GM21423 (cell line): ENCODE measurements at regions not wholly inside any gene's neighbourhood (a gene's known extent, or its start where the extent isn't known, plus 50 kb on each side); places are given as distances from the start of the nearest gene placed in this dataset.

Experiments
- ATAC-seq: cut with Tn5 transposase; IDR thresholded peaks from one replicate; pipeline ENCODE4 v1.9.1; 2021; ENCODE audit warnings: mild to moderate bottlenecking, moderate library complexity; ENCODE audit not compliant: unreplicated experiment

DNA sequence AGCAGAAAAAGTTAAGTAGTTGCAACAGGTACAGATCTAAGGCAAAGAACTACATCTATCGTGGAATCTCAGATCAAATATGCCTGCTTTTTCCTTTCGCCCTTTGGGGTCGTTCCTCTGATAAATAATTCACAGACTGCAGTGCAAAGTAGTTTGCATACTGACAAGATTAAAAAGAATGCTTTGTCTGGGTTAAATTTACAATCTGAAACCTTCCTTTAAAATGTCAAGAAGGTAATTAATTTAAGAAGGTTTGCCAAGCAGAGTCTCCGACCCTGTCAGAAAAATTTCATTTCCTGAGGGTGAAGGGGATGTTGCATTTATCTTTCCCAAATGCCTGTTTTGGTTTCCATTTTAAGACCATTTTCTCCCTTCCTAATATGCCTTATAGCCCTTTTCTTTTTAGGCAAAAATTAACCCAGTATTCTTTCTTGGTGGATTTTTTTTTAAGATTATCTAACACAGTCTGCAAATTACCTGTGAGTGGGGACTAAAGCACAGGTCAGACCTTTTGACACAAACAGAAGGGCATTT is 406.9 kb downstream of the LRIG3 start:
- no peak for ATAC-seq

GRCh38 chr12:58513852-58514251 is 406.5 kb downstream of the LRIG3 start:
- no peak for ATAC-seq

GRCh38 chr12:58519839-58520238 is 400.5 kb downstream of the LRIG3 start:
- no peak for ATAC-seq

DNA sequence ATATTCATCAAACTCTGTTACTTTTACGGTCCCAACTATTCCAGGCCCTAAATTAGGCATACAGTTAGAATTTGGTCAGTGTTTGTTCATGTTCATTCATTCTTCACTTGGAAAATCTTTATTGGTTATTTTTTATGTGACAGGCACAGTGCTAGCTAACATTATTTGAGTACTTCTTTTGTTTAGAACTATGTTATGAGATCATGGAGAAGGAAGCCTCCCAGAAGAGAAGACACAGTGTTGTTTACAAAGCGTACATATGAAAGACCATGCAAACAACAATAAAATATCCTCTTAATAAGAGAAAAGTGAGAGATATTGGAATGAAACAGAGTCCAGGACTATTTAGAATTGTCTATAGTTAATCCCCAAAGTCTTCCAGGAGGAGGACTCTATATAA is 399.2 kb downstream of the LRIG3 start:
- ATAC-seq, result no peak

GRCh38 chr12:58521796-58522195 is 398.5 kb downstream of the LRIG3 start:
- no peak for ATAC-seq

DNA sequence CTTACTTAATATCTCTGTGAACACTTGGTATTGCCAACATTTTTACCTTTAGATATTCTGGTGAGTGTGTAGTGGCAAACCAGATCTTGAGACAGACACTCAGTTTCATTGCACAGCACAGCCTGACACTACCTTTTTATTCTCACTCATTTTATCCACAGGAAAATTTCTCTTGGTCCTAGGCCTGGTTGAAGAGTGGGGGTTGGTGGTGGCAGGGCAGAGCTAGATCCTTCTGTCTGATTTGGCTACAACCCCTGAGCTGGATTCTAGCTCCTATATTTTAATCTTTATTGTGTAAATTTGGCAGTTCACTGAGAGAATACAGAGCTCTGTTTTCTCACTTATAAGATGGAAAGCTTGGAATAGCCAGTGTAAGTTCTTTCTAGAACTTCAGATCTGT is 396.9 kb downstream of the LRIG3 start:
- ATAC-seq, result no peak

DNA sequence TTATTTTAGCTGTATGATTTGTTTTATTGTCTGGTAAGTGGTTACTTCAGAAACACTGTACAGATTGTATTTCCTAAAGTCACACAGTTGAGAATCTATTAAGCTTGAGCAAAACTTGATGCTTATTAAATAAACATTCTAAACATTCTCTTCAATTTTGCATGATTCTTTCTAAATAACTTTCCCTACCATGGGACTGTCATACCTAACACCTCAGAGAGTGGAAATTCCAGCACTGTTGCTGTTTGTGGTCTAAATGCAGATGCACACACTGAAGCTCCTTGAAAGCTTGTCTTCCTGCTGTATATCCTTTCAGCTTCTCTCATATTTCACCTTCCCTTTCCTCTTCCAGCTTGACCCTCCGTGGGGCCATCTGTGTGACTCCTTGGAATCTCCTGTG is 392.0 kb downstream of the LRIG3 start:
- no peak for ATAC-seq

DNA sequence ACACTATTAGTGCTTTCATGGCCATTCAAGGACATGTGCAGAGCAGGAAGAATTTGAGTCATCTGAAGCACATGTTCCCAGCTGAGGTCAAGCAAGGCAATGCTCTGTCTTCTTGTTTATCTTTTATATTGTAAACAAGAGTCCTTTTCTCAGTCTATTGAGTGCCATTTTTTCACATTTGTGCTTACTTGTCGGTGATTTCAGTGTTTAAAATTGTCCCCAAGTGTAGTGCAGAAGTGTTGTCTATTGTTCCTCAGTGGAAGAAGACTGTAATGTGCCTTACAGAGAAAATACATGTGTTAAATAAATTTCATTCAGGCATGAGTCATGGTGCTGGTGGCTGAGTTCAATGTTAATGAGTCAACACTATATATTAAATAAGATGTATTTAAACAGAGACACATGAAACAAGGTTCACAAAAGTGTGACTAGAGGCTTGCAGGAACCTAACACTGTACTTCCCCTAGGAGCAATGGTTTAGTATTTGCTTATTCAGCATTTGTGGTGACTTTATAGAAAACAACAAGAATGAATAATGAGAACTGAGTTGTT is 391.1 kb downstream of the LRIG3 start:
- no peak for ATAC-seq

DNA sequence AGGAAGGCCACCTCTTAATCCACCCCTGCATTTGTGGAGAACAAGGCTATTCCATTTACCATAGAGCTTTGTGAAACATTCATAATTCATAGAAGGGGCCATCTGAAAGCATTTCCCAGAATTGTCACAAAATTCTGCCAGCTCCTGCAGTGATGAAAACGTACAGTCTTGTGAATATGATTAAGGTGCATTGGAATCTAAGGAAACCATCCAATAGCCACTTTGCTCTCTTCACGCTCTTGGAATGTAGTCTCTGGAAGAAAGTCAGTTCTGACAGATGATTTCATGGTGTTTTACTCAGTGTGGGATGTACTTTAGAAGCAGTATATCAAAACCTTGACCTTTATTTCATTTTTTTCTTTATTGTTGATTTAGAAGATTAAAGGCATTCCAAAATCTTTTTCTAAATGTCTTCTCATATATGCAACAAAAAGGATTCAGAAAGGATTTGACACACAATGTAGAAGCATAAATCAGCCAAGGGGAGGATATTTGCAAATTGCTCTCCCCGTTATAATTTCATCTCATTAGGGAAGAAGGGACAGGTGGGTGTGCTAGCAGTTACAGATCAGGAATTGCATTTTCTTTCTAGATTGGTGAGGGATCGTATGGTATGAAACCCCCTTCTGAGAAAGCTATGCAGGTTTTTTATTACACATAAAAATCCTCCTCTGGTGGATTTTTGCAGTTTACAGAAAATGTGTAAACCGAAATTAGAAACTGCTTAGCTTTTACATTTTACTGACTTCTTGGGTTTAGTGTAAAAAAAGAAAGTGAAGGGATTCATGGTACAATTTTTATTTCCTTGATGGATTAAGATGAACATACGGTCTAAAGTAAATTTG is 390.2 kb downstream of the LRIG3 start:
- ATAC-seq, result no peak

- no peak for ATAC-seq
Observed at GRCh38 chr12:58530742-58531062, 389.6 kb downstream of the LRIG3 start.

DNA sequence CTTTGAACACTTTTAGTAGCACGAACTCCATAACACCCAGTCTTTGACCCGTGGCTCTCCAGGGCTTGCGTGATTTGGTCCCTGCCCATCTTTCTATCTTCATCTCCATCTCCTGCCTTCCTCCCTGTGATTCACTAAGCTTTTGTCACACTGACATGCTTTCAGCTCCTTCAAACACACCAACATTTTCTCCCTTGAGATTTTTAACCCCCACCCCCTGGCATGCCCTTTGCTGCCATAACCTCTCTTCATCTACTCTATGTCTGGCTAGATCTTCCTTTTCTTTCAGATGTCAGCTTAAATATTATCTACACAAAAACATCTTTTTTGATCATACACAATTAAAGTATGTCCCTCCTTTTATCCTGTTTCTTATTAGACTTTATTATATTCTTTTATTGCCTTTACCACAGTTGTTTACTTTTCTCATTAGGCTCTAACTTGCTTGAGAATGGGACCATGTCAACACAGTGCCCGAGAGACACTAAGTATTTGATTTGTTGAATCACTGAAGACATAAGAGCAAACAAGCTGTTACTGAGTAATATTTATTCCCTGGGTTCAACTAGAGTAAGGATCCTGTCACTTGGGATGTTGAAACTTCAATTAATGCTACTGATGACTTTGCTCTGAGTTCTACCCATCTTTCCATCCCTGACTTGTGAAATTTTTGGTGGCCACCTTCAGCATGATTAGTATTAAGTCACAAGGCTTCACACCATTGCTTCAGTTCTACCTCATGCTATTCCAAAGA is 387.3 kb downstream of the LRIG3 start:
- no peak for ATAC-seq

DNA sequence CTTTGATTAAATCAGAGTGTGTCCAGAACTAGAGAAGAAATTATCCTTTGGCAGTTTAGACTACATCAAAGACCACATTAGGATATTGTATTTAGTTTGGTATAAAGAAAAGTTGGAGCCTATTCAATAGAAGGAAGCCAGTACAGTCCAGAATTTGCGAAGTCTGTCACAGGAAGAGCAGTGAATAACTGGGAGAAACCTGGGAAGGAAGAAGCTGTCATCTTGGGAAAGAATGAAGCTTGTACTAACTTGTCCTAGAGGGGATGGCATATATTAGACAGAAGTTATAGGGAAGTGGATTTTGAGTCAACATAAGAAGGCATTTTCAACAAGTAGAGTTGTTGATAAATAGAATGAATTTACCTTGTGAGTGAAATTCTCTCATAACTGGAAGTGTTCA is 386.7 kb downstream of the LRIG3 start:
- ATAC-seq, result no peak

DNA sequence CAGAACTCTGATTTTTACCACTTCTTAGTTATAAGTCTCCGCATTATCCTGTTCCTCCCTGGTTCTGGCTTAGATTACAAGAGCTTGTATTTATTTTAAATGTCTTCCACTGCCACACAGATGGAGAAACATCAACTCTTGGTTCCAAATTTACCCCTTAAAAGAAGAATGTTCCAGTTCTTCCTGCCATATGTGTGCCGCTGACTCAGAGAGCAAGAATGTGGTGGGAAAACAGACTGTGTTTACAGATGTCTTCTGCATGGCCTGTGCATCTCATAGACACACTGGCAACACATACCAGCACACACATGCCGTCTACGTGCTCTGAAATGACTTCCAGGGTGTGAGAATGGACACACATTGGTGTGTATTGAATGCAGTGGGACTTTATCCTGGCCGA is 383.0 kb downstream of the LRIG3 start:
- ATAC-seq, result no peak

DNA sequence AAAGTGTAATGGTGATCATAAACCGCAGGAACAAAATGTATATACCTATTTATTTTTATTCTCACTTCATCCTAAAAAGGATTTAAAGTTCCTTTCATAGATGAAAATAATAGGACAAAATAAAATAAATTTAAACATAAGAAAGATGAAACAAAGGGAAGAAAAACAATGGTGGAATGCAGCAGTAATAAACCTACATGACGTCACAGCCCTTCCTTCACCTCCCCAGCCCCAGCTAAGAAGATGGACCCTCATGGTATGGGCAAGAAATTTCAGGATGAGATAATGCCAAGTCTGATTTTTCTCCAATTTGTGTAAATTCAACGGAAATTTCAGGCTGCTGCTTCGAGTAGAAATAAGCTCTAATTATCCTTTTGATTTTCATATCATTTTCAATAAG is 381.0 kb downstream of the LRIG3 start:
- no peak for ATAC-seq

DNA sequence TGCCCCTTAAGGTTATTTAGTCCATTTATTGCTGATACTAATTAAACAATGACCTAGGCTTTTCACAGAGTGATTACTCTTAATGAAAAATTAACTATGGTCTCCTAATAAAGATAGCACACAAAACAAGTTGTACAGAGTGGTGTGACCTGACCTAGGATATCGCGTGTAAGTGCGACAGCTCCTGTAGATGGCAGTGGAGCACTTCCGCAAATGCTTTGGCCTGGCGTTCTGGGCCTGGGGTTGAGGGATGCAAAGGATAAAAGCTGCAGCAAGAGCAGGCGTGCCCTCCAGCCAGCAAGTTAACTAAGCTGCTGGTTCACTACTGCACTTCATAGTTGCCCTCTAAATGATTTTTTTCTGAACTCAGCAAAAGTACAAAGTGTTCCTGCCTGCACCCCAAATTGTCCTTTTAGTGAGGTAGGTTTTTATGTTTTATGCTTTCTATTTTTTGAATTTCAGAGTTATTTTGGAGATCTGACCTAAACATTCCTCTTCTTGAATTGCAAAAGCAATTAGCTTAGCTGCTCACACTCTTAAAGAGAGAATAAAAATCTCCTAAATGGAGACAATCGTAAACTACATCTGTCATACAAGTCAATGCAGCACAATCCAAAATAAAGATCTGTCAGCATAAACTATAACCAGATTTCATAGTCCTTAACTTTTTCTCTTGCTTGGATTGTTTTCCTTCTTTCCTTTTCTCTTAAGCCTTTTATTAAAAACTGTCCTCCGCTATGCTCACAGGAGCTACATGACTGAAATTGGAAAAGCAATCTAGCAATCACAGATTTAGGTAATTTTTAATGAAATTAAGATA is 379.6 kb downstream of the LRIG3 start:
- ATAC-seq, result peak; percentile 82

GRCh38 chr12:58541300-58541690 is 379.0 kb downstream of the LRIG3 start:
- no peak for ATAC-seq

DNA sequence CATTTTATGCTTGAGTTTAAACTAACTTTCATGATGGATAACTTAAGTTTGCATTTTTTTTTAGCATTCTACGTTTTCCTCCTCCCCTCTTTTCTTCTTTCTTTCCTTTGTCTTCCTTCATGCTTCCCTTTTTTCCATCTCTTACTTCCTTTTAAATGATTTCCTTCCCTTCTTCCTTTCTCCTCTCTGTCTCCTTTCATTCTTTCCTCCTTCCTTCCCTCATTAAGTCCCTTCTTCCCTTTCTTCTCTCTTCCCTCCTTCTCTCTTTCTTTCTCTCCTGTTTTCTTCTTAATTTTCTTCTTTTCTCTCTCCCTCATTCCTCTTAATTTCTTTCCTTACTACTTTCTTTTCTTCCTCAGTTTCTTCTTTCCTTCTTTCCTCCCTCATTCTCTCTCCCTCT is 376.0 kb downstream of the LRIG3 start:
- ATAC-seq, result no peak

GRCh38 chr12:58547217-58547616 is 373.1 kb downstream of the LRIG3 start:
- ATAC-seq, result no peak

GRCh38 chr12:58548801-58549200 is 371.5 kb downstream of the LRIG3 start:
- ATAC-seq, result no peak

DNA sequence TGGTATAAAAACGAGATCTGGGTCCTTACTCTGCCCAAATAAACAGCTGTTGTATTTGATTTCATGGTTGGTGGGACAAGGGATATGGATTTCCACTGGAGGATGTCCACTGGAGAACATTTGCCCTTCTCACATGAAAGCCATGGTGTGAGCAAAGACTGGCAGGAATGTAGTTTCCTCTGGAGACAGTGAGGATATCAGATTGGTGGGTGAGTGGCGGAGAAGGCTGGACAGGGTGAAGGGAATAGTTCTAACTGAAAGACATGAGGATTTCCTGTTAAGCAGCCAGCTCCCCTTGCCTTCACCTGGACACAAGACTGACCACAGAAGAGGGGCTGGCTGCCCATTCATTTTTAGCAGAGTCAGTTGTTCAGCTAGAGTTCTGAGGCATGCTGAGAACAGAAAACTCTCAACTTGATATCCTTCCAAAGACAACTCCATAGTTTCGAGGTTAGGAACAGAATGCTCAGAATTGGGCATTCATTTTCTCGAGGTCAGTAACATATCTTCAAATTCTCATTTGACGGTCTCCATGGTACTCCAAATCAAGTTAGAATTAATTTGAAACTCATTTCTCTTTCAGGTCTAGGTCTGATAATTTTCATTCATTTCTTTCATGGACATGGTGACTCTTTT is 365.7 kb downstream of the LRIG3 start:
- no peak for ATAC-seq

DNA sequence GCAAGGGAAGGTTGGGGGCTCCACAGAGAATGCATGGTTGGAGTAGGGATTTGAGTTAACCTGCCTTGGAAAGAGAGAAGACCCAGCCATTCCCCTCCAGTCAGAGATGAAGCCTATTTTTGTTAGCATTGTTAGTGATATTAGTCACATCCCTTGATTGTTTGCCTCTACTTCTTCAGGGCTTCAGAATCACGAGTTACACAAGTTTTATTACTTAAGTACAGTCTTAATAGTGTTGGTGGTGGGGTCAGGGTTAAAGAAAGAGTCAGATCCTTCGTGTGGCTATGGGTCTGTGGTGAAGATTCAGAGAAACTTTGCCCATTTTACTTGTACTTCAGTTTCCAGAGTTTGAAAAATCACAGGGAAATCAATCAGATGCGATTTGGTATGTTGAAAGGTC is 363.1 kb downstream of the LRIG3 start:
- no peak for ATAC-seq
